ENCODE measurements at regions not wholly inside any gene's neighbourhood (a gene's known extent, or its start where the extent isn't known, plus 50 kb on each side); places are given as distances from the start of the nearest gene placed in this dataset.

- H3K27ac ChIP-seq (ENCODE audit: low read depth, low read length) = no peak overlapping the region
These were observed 230.9 kb upstream of the PREP start for GRCh38 chr6:105633814-105634213.

- WGBS, 3 donors = 80 to 86% (median 82%) methylated on average over 7 of the region's 7 CpGs
- H3K27ac ChIP-seq (ENCODE audit: low read depth, low read length) = no peak overlapping the region
These were observed 225.4 kb upstream of the PREP start for GRCh38 chr6:105628156-105628860.

DNA sequence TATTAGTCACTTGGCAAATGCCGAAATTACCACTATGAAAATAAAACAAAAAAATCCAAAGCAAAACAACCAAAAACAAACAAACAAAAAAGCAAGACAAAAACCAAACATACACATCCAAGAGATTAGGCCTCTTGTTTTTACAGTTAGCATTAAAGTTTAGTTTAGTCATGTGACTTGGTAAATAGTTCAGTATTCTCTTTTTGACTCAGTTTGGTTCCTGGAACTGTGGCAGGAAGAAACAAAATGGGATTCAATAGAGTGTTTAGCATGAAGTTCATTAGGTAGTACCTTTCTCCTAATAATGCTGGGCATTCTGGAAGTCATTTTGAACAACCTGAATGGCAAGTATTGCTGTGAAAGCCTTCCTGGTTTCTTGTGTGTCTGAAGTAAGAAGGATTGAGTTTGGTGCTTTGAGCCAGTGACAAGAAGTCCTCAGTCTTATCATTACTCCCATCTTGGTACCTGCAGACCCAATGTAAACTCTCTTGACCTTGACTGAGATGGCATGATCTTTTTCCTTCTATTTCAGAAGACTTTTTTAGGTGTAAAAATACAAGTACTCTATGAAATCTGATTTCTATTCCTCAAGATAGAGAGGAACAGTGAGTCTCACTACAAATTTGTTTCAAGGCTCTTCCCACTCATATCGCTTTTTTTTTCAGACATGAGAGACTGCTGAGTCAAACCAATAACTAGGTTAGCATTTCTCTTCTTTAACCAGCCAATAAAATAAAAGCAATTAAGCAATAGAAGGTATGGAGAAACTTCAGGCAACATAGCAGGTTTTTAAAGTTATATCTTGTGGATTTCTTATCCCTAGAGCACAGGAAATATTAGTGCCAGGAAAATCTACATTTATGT lies 223.6 kb upstream of the PREP start:
- 80 to 91% (median 88%) methylated on average over 2 of the region's 2 CpGs for WGBS, 3 donors

DNA sequence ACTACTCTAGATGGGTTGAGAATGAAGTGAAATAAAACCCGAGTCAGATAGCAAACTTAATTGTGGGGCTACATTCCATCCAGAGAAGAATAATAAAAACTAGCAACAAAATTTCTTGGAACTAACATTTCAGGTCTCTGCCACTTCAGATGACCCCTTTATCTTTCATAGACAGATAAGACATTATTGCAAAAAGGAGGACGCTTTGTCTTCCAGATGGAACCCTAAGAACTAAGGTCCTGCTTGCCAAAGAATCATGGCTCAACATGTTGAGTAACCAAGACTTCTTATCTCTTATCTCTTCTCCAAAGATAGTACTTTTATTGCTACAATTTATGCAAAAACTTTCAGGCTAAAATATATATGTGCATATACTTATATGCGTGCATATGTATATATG lies 221.1 kb upstream of the PREP start:
- no peak overlapping the region for H3K27ac ChIP-seq (ENCODE audit: low read depth, low read length)
- 73 to 79% (median 77%) methylated on average over 3 of the region's 3 CpGs for WGBS, 3 donors

More for the DNA sequence above, 223.6 kb upstream of the PREP start:
- H3K27ac ChIP-seq (ENCODE audit: low read depth, low read length) = no peak overlapping the region

DNA sequence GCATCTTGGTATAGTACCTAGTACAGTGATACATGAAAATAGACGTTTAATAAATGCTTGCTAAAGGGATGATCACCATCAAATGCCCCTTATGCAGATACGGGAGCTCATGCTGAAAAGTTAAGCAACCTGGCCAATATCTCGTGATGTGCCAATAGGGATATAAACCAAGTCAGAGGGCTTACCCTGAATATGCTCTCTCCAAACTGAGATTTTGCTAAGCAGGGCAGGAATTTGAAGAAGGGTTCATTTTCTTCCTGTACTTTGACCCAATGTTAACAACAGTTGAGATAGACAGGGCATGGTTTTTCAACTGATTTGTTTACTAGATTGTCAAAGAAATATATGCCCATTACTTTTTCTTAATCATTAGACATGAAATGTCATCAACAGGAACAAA lies 219.3 kb upstream of the PREP start:
- H3K27ac ChIP-seq (ENCODE audit: low read depth, low read length) = no peak overlapping the region
- 79 to 87% (median 81%) methylated on average over 3 of the region's 3 CpGs for WGBS, 3 donors

- WGBS, 3 donors = 78 to 81% (median 81%) methylated on average over 6 of the region's 6 CpGs
- H3K27ac ChIP-seq (ENCODE audit: low read depth, low read length) = no peak overlapping the region
These were observed 218.8 kb upstream of the PREP start for GRCh38 chr6:105621564-105622175.

- 70 to 80% (median 78%) methylated on average over 3 of the region's 3 CpGs for WGBS, 3 donors
- no peak overlapping the region for H3K27ac ChIP-seq (ENCODE audit: low read depth, low read length)
These were observed 218.0 kb upstream of the PREP start for GRCh38 chr6:105620878-105621277.

- no peak overlapping the region for H3K27ac ChIP-seq (ENCODE audit: low read depth, low read length)
- 70 to 74% (median 73%) methylated on average over 8 of the region's 8 CpGs for WGBS, 3 donors
These were observed 217.3 kb upstream of the PREP start for GRCh38 chr6:105619971-105620741.

GRCh38 chr6:105618247-105618646 lies 215.4 kb upstream of the PREP start:
- no peak overlapping the region for H3K27ac ChIP-seq (ENCODE audit: low read depth, low read length)
- 77 to 96% (median 84%) methylated on average over 1 of the region's 1 CpG for WGBS, 3 donors

DNA sequence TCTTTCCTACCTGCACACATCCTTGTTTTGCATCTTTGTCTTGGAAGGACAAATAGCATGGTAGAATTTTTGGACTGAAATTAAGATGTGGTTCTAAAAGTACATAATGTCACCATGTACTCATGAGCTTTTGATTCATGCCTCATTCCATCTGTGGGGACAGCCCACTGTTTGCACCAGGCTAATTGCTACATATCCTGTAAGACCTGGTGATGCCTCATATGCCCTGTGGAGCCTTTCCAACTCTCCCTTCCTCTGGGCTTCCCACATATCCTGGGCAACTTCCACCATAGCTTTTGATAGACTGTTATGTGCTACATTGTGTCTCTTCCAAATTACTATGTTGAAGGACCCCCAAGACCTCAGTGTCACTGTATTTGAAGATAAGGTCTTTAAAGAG lies 213.6 kb upstream of the PREP start:
- H3K27ac ChIP-seq (ENCODE audit: low read depth, low read length) = no peak overlapping the region

- WGBS, 3 donors = 21 to 37% (median 21%) methylated on average over 2 of the region's 2 CpGs
- no peak overlapping the region for H3K27ac ChIP-seq (ENCODE audit: low read depth, low read length)
These were observed 208.7 kb upstream of the PREP start for GRCh38 chr6:105611606-105612005.

- no peak overlapping the region for H3K27ac ChIP-seq (ENCODE audit: low read depth, low read length)
- 42 to 65% (median 48%) methylated on average over 14 of the region's 14 CpGs for WGBS, 3 donors
These were observed 206.6 kb upstream of the PREP start for GRCh38 chr6:105609375-105609991.

GRCh38 chr6:105608711-105609374 lies 206.0 kb upstream of the PREP start:
- no peak overlapping the region for H3K27ac ChIP-seq (ENCODE audit: low read depth, low read length)
- 80 to 84% (median 80%) methylated on average over 10 of the region's 10 CpGs for WGBS, 3 donors

DNA sequence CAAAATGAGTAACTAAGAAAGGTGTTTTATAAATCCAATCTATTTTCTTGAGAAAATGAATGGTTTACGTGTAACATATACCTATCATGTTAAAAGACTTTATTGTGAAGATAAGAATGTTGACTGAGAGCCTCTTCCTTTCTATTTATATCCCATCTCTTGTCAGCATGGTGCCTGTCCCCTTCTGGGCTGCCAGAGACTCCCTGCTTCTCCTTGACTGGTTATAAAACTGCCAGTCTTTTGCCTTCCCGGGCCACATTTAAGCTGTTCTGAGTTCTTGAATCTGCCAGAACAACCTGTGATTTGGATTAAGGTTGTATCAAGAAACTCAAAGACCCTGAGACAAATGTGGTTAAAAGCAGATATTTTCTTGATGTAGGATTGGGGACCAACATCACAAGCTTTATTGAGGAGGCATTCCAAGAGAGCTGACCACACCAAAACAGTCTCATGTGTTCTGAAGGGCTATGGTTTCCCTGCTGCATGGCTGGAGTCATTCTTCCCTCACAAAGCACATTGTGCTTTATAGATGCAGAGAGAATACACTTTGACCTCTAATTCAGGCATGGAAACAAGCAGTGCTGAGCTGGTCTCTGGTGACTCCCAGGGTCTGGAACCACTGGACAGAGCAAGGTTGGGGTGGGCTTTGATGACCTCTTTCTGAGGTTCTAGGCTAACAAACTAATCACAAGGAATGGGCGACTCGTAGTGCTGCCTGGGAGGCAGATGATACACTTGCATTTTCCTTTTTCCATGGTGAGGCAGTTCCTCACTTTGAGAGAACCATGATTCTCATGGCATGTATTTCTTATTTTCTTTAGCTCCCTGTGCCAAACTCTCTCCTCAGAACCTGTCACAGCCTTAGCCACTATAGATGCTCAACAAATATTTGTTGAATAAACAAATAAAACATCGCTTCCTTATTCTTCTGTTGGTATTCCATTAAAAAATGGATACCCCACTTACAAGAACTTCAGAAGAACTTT lies 205.0 kb upstream of the PREP start:
- 65 to 97% (median 95%) methylated on average over 5 of the region's 5 CpGs for WGBS, 3 donors
- no peak overlapping the region for H3K27ac ChIP-seq (ENCODE audit: low read depth, low read length)

DNA sequence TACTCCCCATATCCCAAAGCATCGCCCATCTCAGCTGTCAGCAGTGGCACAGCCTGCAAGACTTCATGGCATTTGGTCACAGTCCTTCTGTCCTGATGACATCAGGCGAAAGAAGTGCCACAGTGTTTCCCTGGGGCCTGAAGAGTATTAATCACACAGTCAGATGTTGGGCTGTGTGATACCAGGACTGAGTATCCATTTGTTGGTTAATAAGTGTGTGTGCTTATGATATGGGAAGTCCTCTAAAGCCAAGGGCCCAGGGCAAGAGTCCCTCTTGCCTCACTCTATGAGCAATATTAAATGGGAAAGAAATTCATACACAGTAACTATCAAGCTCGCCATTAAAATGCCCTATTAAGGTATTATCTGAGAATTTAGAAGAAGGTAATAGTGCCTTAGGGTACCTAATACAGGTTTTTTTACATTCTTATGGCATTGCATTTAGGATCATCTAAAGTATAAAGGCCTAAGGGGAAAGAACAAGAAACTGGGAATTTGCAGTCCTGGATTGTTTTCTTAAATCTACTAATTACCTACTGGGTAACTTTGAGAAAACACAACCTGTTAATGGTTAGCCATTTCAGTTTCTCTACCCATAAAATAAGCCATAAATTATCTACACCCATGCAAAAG lies 204.1 kb upstream of the PREP start:
- 74 to 93% (median 89%) methylated on average over 3 of the region's 3 CpGs for WGBS, 3 donors
- H3K27ac ChIP-seq (ENCODE audit: low read depth, low read length) = no peak overlapping the region

DNA sequence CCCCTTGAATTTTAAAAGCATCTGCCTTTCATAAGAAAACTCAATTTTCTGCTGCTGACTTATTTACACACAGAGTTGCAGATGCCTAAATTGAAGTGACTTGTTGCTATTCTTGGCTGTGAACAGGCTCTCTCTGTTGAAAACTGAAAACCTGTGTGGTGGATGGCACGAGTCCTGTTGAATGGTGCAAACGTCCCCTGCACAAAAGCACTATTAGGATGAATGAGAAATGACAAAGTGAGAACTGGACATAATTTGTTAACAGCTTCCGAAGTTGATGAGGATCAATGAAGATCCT lies 201.7 kb upstream of the PREP start:
- 64 to 75% (median 64%) methylated on average over 3 of the region's 3 CpGs for WGBS, 3 donors
- no peak overlapping the region for H3K27ac ChIP-seq (ENCODE audit: low read depth, low read length)
